Skeletal muscle tissue (tissue), 3 donors: ENCODE measurements at regions not wholly inside any gene's neighbourhood (a gene's known extent, or its start where the extent isn't known, plus 50 kb on each side); places are given as distances from the start of the nearest gene placed in this dataset.

Experiments used
- H3K27ac ChIP-seq: one replicate; pipeline ENCODE4 v1.7.0; 2013; ENCODE audit warnings: mild to moderate bottlenecking, low read depth, low read length, inconsistent platforms
- H3K27me3 ChIP-seq, 3 donors: one replicate each; pipeline ENCODE4 v1.7.0; 2013; ENCODE audit warnings: low read length in 3 of 3; ENCODE audit not compliant: control insufficient read depth in 3 of 3, insufficient read depth in 3 of 3
- H3K36me3 ChIP-seq, 3 donors: one replicate each; pipeline ENCODE4 v1.7.0; 2013; ENCODE audit warnings: low read length in 3 of 3; ENCODE audit not compliant: control insufficient read depth in 3 of 3, insufficient read depth in 3 of 3
- H3K4me1 ChIP-seq, 3 donors: one replicate each; pipeline ENCODE4 v1.7.0; 2013; ENCODE audit warnings: low read length in 3 of 3, mild to moderate bottlenecking in 3 of 3; ENCODE audit not compliant: control insufficient read depth in 3 of 3, insufficient read depth in 3 of 3
- H3K4me3 ChIP-seq, 3 donors: one replicate each; pipeline ENCODE4 v1.7.0; 2013; ENCODE audit warnings: low read length in 3 of 3
- H3K9ac ChIP-seq, 3 donors: one replicate each; pipeline ENCODE4 v1.7.0; 2013; ENCODE audit warnings: low read length in 3 of 3, mild to moderate bottlenecking in 3 of 3, moderate library complexity in 2 of 3, low read depth in 1 of 3
- H3K9me3 ChIP-seq, 3 donors: one replicate each; pipeline ENCODE4 v1.7.0; 2013; ENCODE audit warnings: low read length in 3 of 3; ENCODE audit not compliant: control insufficient read depth in 3 of 3
- donor health status: Osteomylitis.

DNA sequence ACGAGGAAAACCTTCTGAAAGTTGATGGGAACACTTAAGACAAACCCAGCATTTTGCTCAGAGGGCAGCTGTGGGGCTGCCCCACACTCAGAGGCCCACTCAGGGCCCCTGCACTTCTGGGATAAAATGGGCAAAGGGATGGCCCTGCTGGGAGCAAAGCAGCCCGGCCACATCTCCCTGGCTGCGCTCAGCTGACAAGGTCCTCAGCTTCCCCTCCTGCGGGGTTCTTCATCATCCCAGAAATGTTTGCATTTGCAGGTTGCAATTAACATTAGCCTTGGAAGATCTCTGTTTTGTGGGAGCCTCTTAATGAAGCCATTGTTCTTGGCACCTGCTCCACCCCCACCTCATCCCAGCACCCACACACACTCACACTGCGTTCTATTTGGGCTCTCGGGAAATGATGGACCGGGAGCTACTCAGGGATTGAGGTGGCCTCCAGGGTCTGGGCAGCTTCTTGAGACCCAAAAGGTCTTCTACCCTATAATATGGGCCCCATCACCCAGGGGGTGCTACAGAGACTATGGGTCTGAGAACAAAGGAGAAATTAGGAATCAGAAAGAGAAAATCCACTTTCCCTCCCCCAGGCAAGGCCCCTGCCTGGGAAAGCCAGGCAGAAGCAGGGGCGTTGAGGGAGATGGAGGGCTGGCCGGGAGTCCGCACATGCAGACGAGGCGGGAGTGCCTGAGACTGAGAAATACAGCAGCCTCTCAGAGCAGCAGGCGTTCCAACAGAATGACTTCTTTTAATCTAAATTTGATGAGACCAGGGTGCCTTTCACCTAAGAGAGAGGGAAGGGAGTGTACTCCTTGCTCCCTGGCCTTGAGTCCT is 53.7 kb upstream of the RPL38 start:
- H3K27ac ChIP-seq, result no peak overlapping the region
- H3K9me3 ChIP-seq, result no peaks in the 10 kb centered on the region
- H3K4me3 ChIP-seq, result no peak overlapping the region
- peaks cover 9 to 56% (median 27%) of the 10 kb centered on the region in 3 donors for H3K27me3 ChIP-seq
- H3K4me1 ChIP-seq, result no peaks in the 10 kb centered on the region
- no peaks in the 10 kb centered on the region for H3K36me3 ChIP-seq
- no peak overlapping the region for H3K9ac ChIP-seq

- Histone ChIP-seq H3K9me3 (no peaks in the 10 kb centered on the region), H3K27ac (no peak overlapping the region), H3K4me1 (no peaks in the 10 kb centered on the region), H3K27me3 (peaks cover 9 to 52% (median 25%) of the 10 kb centered on the region in 3 donors), H3K4me3 (no peak overlapping the region), H3K36me3 (no peaks in the 10 kb centered on the region), H3K9ac (no peak overlapping the region)
Observed at GRCh38 chr17:74150428-74151025, 53.0 kb upstream of the RPL38 start.

GRCh38 chr17:74151551-74152315 is 51.7 kb upstream of the RPL38 start:
- Histone ChIP-seq H3K36me3 (no peaks in the 10 kb centered on the region), H3K4me3 (no peak overlapping the region), H3K27ac (no peak overlapping the region), H3K4me1 (no peaks in the 10 kb centered on the region), H3K9me3 (peaks cover 0 to 2% (median 0%) of the 10 kb centered on the region in 3 donors), H3K27me3 (peaks cover 6 to 47% (median 21%) of the 10 kb centered on the region in 3 donors), H3K9ac (no peak overlapping the region)

GRCh38 chr17:74152591-74153455 is 50.7 kb upstream of the RPL38 start:
- Histone ChIP-seq H3K9ac (no peak overlapping the region), H3K27me3 (peaks cover 7 to 50% (median 16%) of the 10 kb centered on the region in 3 donors), H3K4me3 (no peak overlapping the region), H3K36me3 (no peaks in the 10 kb centered on the region), H3K9me3 (peaks cover 0 to 4% (median 0%) of the 10 kb centered on the region in 3 donors), H3K27ac (no peak overlapping the region), H3K4me1 (no peaks in the 10 kb centered on the region)

DNA sequence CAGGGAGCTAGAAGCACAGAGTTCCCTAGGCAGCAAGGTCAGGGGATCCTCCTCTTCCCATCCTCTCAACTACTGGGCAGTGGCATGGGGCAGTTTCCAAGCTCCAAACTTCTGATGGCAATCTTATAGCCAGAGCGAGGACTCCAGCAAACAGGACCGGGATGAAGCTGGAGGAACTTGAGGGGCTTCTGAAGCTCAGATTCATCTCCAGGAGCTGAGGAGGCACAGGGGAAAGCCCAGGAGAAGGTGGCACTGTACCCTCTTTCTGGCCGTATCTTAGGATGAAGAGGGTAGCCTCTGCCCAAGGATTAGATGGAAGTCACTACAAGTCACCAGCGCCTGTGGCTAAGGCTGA is 50.0 kb upstream of the RPL38 start:
- no peaks in the 10 kb centered on the region for H3K4me1 ChIP-seq
- H3K4me3 ChIP-seq, result no peak overlapping the region
- H3K27me3 ChIP-seq, result peaks cover 7 to 50% (median 12%) of the 10 kb centered on the region in 3 donors
- no peak overlapping the region for H3K9ac ChIP-seq
- peaks cover 0 to 4% (median 0%) of the 10 kb centered on the region in 3 donors for H3K9me3 ChIP-seq
- no peak overlapping the region for H3K27ac ChIP-seq
- H3K36me3 ChIP-seq, result no peaks in the 10 kb centered on the region
